Lower lobe of right lung (tissue), 2 donors: ENCODE measurements at regions not wholly inside any gene's neighbourhood (a gene's known extent, or its start where the extent isn't known, plus 50 kb on each side); places are given as distances from the start of the nearest gene placed in this dataset.

Source experiments
- ATAC-seq, 2 donors: fragments of 200-7000 bp; cut with Tn5 transposase; one replicate each; pipeline ENCODE4 v1.9.1; 2020 to 2022; ENCODE audit warnings: mild to moderate bottlenecking in 2 of 2, moderate library complexity in 2 of 2
- DNase-seq: peaks from one replicate; pipeline ENCODE4 v3.0.0-alpha.2; 2020
- H3K27ac ChIP-seq: fragments of 200-600 bp; one replicate; pipeline ENCODE4 v1.8.0; 2022
- H3K27me3 ChIP-seq: fragments of 200-600 bp; one replicate; pipeline ENCODE4 v1.8.0; 2022; ENCODE audit warnings: low read depth
- H3K36me3 ChIP-seq: fragments of 200-600 bp; one replicate; pipeline ENCODE4 v1.8.0; 2022; ENCODE audit warnings: mild to moderate bottlenecking
- H3K4me1 ChIP-seq: fragments of 200-600 bp; one replicate; pipeline ENCODE4 v1.8.0; 2022
- H3K4me3 ChIP-seq: fragments of 200-600 bp; one replicate; pipeline ENCODE4 v1.8.0; 2022; ENCODE audit warnings: mild to moderate bottlenecking
- H3K9me3 ChIP-seq: fragments of 200-600 bp; one replicate; pipeline ENCODE4 v1.8.0; 2022
- intact Hi-C: fragments of 100-400 bp; cut with DNase I; formaldehyde crosslinking; loops from one replicate; pipeline ENCODE4 v1.11.0; 2022
- TF ChIP-seq, protein P1 (sequence below): fragments of 200-600 bp; IDR thresholded peaks from one replicate; pipeline ENCODE4 v1.8.0; 2022; ENCODE audit warnings: antibody characterized with exemption, mild to moderate bottlenecking
- donor health status: DM: no; HTN: yes; CAD: no; lungs with severe emphysema.

DNA sequence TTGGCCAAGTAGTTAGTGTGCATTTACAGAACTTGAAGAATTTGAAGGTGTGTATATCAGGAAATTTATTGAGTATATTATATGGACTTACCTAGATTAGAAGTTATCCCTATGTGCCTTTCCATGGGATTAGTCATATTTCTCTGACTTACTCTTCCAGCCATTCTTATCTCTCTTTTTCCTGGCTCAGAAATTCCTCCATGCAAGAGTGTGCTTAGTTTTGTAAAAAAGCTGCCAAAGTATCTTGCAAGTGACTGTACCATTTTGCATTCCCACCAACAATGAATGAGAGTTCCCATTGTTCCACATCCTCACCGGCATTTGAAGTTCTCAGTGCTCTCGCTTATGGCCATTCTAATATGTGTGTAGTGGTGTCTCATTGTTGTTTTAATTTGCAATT, 82.2 kb upstream of the GUCA2B start:
- Histone ChIP-seq H3K9me3 (no peaks in the 10 kb centered on the region), H3K4me3 (no peak overlapping the region), H3K27me3 (no peaks in the 10 kb centered on the region), H3K36me3 (no peaks in the 10 kb centered on the region), H3K4me1 (no peaks in the 10 kb centered on the region), H3K27ac (no peak overlapping the region)
- TF ChIP-seq, protein P1, sequence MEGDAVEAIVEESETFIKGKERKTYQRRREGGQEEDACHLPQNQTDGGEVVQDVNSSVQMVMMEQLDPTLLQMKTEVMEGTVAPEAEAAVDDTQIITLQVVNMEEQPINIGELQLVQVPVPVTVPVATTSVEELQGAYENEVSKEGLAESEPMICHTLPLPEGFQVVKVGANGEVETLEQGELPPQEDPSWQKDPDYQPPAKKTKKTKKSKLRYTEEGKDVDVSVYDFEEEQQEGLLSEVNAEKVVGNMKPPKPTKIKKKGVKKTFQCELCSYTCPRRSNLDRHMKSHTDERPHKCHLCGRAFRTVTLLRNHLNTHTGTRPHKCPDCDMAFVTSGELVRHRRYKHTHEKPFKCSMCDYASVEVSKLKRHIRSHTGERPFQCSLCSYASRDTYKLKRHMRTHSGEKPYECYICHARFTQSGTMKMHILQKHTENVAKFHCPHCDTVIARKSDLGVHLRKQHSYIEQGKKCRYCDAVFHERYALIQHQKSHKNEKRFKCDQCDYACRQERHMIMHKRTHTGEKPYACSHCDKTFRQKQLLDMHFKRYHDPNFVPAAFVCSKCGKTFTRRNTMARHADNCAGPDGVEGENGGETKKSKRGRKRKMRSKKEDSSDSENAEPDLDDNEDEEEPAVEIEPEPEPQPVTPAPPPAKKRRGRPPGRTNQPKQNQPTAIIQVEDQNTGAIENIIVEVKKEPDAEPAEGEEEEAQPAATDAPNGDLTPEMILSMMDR: no peak
- no peak for ATAC-seq
- DNase-seq: no peak
- intact Hi-C loops: no loop called here

DNA sequence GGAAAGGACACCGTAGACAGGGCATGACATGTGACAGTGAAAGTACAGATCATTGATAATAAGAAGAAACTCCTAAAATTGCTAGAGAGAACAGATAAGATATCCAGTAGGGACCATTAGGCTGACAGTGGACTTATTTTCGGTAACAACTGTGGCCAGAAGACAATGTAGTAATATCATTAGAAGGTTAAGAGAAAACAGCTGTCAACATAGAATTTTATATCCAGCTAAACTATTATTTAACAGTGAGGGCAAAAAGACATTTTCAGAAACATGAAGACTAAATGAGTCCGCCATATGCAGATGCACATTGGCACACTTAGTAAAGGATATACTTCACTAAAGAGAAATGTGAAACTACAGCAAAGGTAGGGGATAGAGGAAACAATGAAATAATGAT, 95.4 kb upstream of the GUCA2B start:
- TF ChIP-seq, protein P1: no peak
- H3K4me3 ChIP-seq: no peak overlapping the region
- H3K36me3 ChIP-seq: no peaks in the 10 kb centered on the region
- DNase-seq: no peak
- intact Hi-C loops: no loop called here
- peaks cover 7% of the 10 kb centered on the region for H3K9me3 ChIP-seq
- no peak overlapping the region for H3K27ac ChIP-seq
- no peaks in the 10 kb centered on the region for H3K27me3 ChIP-seq
- no peaks in the 10 kb centered on the region for H3K4me1 ChIP-seq
- ATAC-seq: no peak

DNA sequence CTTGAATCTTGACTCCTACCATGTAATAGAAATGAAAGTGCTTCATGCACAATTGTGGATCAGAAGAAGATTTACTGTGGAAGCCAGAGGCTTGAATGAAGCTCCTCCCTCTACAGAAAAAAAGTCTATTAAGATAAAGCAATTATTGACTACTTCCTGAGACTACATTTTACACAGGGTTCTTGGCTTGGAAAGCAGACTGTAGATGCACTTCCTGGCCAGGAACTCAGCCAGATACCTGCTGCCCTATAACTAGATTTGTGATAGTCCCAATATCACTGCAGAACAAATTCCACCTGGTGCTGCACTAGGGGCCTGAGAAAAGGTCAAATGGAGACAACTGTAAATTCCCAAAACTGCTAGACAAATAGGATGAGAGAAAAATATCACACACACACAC, 96.8 kb upstream of the GUCA2B start:
- Histone ChIP-seq H3K27ac (no peak overlapping the region), H3K27me3 (no peaks in the 10 kb centered on the region), H3K36me3 (no peaks in the 10 kb centered on the region), H3K4me1 (no peaks in the 10 kb centered on the region), H3K4me3 (no peak overlapping the region), H3K9me3 (peaks cover 7% of the 10 kb centered on the region)
- ATAC-seq (no peak), DNase-seq (no peak)
- intact Hi-C loops: no loop called here
- TF ChIP-seq, protein P1: no peak

DNA sequence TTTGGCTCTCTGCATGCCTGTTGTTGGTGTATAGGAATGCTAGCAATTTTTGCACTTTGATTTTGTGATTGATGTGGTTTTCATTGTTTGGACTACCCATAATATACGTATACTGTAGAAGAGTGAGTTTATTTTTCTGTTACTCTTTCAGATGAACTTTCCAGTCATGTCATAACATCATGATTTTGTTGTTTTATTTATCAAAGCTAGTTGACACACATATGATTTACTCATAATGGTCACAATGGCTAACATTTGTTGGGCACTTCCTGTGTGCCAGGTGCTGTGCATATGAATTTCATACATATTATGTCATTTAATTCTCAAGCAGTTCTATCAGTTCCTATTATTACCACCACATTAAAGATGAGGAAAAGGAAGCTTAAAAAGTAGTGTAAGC, 98.1 kb upstream of the GUCA2B start:
- Histone ChIP-seq H3K36me3 (no peaks in the 10 kb centered on the region), H3K9me3 (peaks cover 7% of the 10 kb centered on the region), H3K4me1 (no peaks in the 10 kb centered on the region), H3K4me3 (no peak overlapping the region), H3K27me3 (no peaks in the 10 kb centered on the region), H3K27ac (no peak overlapping the region)
- DNase-seq: no peak
- TF ChIP-seq, protein P1: no peak
- intact Hi-C loops: no loop called here
- no peak for ATAC-seq

DNA sequence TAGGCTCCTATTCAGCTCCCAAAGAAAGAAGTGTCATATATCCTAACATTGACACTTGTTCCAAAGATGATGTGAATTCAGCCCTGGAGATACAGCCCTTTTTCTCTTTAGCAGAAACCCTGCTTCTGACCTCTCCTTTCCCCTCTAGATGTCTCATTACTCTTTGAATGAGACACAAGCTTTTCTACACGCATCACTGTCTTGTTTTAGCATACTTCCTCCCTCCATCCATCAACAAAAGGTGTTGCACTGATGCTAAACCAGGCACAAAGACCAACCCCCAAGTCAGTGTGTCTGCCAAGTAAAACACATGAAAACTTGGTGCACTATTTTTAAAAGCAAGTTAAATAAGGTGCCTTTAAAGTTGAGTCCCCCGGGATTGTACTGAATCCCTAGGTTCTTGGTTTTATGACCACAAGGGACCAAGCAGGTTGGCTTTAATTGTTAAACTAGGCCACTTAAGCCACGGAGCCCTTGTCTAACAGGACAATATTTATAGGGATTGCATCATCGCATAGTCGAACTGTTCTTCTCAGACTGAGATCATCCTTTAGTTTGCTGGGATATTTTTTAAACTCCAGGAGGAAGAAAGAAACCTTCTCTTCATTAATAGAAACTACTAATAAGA, 101.0 kb upstream of the GUCA2B start:
- TF ChIP-seq, protein P1: no peak
- Histone ChIP-seq H3K4me1 (no peaks in the 10 kb centered on the region), H3K4me3 (no peak overlapping the region), H3K27ac (no peak overlapping the region), H3K27me3 (no peaks in the 10 kb centered on the region), H3K9me3 (no peaks in the 10 kb centered on the region), H3K36me3 (no peaks in the 10 kb centered on the region)
- intact Hi-C loops: no loop called here
- no peak for ATAC-seq
- no peak for DNase-seq

DNA sequence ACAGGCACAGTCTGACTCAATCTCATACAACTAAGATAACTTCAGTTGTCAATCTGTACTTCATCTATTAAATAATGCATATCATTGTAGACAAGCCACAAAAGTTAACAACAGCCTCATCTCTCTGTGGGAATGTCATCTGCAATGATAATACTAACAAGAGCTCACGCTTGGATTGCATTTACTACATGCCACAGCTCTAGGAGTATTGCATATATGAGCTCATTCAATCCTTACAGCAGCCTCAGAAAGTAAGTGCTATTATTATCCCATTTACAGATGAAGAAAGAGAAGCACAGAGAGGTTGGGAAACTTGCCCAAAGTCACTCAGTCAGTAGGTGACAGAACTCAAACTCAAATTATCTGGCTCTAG, 105.7 kb upstream of the GUCA2B start:
- no peaks in the 10 kb centered on the region for H3K36me3 ChIP-seq
- no peak for DNase-seq
- no peaks in the 10 kb centered on the region for H3K4me1 ChIP-seq
- H3K27ac ChIP-seq: no peak overlapping the region
- H3K9me3 ChIP-seq: no peaks in the 10 kb centered on the region
- ATAC-seq: no peak
- H3K4me3 ChIP-seq: no peak overlapping the region
- TF ChIP-seq, protein P1: no peak
- intact Hi-C loops: no loop called here
- no peaks in the 10 kb centered on the region for H3K27me3 ChIP-seq
